ENCODE measurements at regions not wholly inside any gene's neighbourhood (a gene's known extent, or its start where the extent isn't known, plus 50 kb on each side); places are given as distances from the start of the nearest gene placed in this dataset.

DNA sequence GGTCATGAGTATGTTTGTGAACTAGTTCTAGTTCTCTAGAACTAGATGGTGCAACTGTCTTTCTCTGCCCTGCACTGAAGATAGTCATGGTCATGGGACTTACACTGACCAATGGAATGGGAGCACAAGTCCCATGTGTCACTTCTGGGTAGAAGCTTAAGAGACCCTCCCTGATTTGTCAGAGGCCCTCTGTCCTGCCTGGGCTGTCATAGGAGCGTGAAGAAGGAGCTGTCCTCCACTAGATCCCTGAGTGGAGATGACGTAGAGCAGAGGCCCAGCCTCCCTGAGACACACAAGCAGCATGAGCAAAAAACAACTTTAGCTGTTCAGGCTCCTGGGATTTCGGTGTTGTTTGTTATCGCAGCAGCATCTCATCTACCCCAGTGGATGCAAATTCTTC, 514.5 kb downstream of the PREX1 start:
- Mint-ChIP-seq H3K4me1 (no peaks in the 10 kb centered on the region), H3K27me3 (ENCODE audit: low read depth in 3 of 3) (peaks cover 2 to 15% (median 12%) of the 10 kb centered on the region in 3 donors)
- no peak for DNase-seq

DNA sequence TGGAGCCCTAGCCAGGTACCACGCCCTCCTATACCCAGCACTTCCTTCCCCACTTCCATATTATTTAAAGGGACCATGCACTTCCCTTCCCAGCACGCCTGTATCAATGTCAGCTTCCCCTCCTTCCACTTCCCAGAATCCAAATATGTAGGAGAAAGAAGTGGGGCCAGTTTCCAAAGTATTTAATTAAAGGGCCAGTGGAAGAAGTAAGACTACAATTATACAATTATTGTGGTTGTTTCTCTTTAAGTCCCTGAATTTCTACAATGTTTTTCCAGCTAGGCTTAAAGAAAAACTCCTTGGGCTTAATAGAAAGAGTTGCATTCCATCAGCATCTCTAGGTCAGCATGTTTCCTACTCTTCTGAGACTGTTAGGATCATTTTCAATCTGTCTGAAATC, 515.8 kb downstream of the PREX1 start:
- Mint-ChIP-seq H3K4me3 (no peak overlapping the region), H3K4me1 (no peaks in the 10 kb centered on the region), H3K36me3 (no peaks in the 10 kb centered on the region), H3K27me3 (ENCODE audit: low read depth in 3 of 3) (peaks cover 1 to 12% (median 12%) of the 10 kb centered on the region in 3 donors), H3K9me3 (no peaks in the 10 kb centered on the region), H3K27ac (no peak overlapping the region)
- no peak for DNase-seq

More for the DNA sequence above, 514.5 kb downstream of the PREX1 start:
- Mint-ChIP-seq H3K27ac (no peak overlapping the region), H3K36me3 (no peaks in the 10 kb centered on the region), H3K4me3 (no peak overlapping the region), H3K9me3 (no peaks in the 10 kb centered on the region)

DNA sequence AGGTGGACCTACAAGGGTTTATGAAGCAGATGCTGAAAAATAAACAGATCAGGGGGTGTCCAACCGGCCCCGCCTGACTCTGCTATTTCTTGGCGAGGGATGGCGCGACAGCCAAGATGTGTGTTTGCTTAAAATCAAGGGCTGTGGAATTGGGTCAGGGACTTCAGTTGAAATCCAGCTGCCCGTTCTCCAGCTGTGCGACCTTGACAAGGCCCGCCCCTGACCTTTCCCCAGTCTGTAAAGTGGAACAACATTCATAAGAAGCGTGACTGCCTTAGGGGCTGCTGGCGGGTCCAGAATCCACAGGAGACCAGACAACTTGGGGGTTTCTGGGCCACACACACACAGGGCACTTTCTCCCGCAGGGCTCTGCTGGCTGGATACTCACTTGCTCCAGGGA, 517.5 kb downstream of the PREX1 start:
- Mint-ChIP-seq H3K27me3 (ENCODE audit: low read depth in 3 of 3) (peaks cover 1 to 10% (median 4%) of the 10 kb centered on the region in 3 donors), H3K9me3 (no peaks in the 10 kb centered on the region), H3K4me1 (no peaks in the 10 kb centered on the region), H3K36me3 (no peaks in the 10 kb centered on the region), H3K4me3 (no peak overlapping the region), H3K27ac (no peak overlapping the region)
- no peak for DNase-seq

GRCh38 chr20:48309293-48309692, 518.5 kb downstream of the PREX1 start:
- Mint-ChIP-seq H3K9me3 (no peaks in the 10 kb centered on the region), H3K4me3 (no peak overlapping the region), H3K36me3 (no peaks in the 10 kb centered on the region), H3K27me3 (ENCODE audit: low read depth in 3 of 3) (peaks cover 1 to 6% (median 3%) of the 10 kb centered on the region in 3 donors), H3K27ac (no peak overlapping the region), H3K4me1 (no peaks in the 10 kb centered on the region)
- no peak for DNase-seq

GRCh38 chr20:48308882-48309281, 518.9 kb downstream of the PREX1 start:
- Mint-ChIP-seq H3K4me3 (no peak overlapping the region), H3K36me3 (no peaks in the 10 kb centered on the region), H3K4me1 (no peaks in the 10 kb centered on the region), H3K9me3 (no peaks in the 10 kb centered on the region), H3K27me3 (ENCODE audit: low read depth in 3 of 3) (peaks cover 1 to 6% (median 2%) of the 10 kb centered on the region in 3 donors), H3K27ac (no peak overlapping the region)
- no peak for DNase-seq

DNA sequence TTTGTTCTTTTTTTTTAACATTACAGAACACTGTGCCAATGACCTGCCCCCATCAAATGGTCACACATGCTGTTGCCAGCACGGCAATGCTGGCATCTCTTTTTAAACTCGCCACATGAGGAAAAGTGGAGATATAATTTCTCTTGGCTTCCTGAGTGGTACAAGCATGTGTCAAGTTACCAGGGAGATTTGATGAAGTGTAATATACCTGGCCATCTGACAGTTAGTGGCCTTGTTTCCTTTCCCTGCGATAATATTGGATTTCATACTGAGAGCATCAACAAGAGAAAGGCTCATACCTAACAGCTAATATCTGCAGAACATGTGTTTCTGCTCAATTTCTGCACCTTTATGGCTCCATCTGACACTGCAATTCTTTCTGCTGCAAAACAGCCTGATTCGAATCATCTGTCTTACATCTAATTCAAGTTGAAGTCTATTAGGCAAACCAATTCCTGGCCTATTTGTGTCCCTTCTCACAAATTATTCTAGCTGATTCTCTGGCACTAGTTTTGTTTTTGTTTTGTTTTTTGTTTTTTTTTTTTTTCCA, 519.5 kb downstream of the PREX1 start:
- Mint-ChIP-seq H3K27ac (no peak overlapping the region), H3K9me3 (no peaks in the 10 kb centered on the region), H3K4me1 (no peaks in the 10 kb centered on the region), H3K4me3 (no peak overlapping the region), H3K27me3 (ENCODE audit: low read depth in 3 of 3) (peaks cover 1 to 6% (median 2%) of the 10 kb centered on the region in 3 donors), H3K36me3 (no peaks in the 10 kb centered on the region)
- no peak for DNase-seq

GRCh38 chr20:48307277-48307676, 520.5 kb downstream of the PREX1 start:
- H3K4me1 Mint-ChIP-seq: no peaks in the 10 kb centered on the region
- H3K36me3 Mint-ChIP-seq: no peaks in the 10 kb centered on the region
- no peak for DNase-seq
- H3K9me3 Mint-ChIP-seq: no peaks in the 10 kb centered on the region
- H3K27ac Mint-ChIP-seq: no peak overlapping the region
- H3K27me3 Mint-ChIP-seq (ENCODE audit: low read depth in 3 of 3): peaks cover 1 to 9% (median 4%) of the 10 kb centered on the region in 3 donors
- H3K4me3 Mint-ChIP-seq: no peak overlapping the region

- no peak overlapping the region for H3K4me3 Mint-ChIP-seq
- no peaks in the 10 kb centered on the region for H3K9me3 Mint-ChIP-seq
Measured at GRCh38 chr20:48302844-48303542, 517.7 kb upstream of the SULF2 start.

GRCh38 chr20:48302149-48302548, 516.9 kb upstream of the SULF2 start:
- Mint-ChIP-seq H3K36me3 (no peaks in the 10 kb centered on the region), H3K27me3 (ENCODE audit: low read depth in 3 of 3) (peaks cover 0 to 14% (median 2%) of the 10 kb centered on the region in 3 donors), H3K9me3 (no peaks in the 10 kb centered on the region), H3K27ac (no peak overlapping the region), H3K4me3 (no peak overlapping the region), H3K4me1 (no peaks in the 10 kb centered on the region)
- DNase-seq: no peak

More at GRCh38 chr20:48302844-48303542, 517.7 kb upstream of the SULF2 start:
- DNase-seq: no peak
- Mint-ChIP-seq H3K36me3 (no peaks in the 10 kb centered on the region), H3K27ac (no peak overlapping the region), H3K4me1 (no peaks in the 10 kb centered on the region), H3K27me3 (ENCODE audit: low read depth in 3 of 3) (peaks cover 1 to 14% (median 2%) of the 10 kb centered on the region in 3 donors)

DNA sequence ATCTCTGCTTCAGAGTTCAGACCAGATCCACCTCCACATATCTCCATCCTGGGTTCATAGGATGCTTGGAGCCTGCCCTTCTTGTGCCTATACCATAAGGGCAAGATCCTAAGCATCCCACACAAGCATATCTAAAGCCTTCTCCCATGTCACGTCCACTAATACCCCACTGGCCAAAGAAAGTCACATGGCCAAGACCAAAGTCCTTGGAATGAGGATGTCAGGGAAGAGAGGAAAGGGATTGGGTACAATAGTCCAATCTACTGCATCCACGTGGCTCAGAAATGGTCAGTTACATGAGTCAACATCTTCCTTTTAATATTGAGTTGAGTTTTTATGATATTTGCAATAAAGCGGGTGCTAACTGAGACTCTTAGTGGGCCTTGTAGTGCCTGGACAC, 515.9 kb upstream of the SULF2 start:
- Mint-ChIP-seq H3K36me3 (no peaks in the 10 kb centered on the region), H3K4me3 (no peak overlapping the region), H3K27ac (no peak overlapping the region), H3K9me3 (no peaks in the 10 kb centered on the region), H3K4me1 (no peaks in the 10 kb centered on the region), H3K27me3 (ENCODE audit: low read depth in 3 of 3) (peaks cover 0 to 14% (median 2%) of the 10 kb centered on the region in 3 donors)
- DNase-seq: no peak

DNA sequence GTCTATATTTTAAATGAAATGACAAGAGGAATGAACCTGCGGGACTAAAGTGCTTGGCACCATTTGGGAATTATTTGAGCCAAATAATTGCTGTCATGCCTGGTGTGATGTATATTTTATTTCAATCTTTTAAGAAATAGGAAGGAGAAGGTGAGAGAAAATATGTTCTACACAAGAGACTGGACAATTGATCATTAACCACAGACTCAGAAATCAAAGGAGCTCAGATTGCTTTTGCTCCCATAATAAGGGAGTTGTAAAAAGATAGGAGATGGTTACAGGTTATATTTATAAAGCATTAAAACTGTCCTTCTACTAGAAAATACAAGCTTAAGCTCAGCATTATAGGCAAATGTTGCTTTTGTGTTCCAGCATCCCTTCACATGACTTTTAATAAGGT, 515.2 kb upstream of the SULF2 start:
- Mint-ChIP-seq H3K4me3 (no peak overlapping the region), H3K27me3 (ENCODE audit: low read depth in 3 of 3) (peaks cover 0 to 14% (median 2%) of the 10 kb centered on the region in 3 donors), H3K27ac (no peak overlapping the region), H3K9me3 (no peaks in the 10 kb centered on the region), H3K36me3 (no peaks in the 10 kb centered on the region), H3K4me1 (no peaks in the 10 kb centered on the region)
- DNase-seq: no peak

- Mint-ChIP-seq H3K4me1 (no peaks in the 10 kb centered on the region), H3K4me3 (no peak overlapping the region), H3K27ac (no peak overlapping the region), H3K9me3 (no peaks in the 10 kb centered on the region), H3K36me3 (no peaks in the 10 kb centered on the region), H3K27me3 (ENCODE audit: low read depth in 3 of 3) (peaks cover 0 to 14% (median 2%) of the 10 kb centered on the region in 3 donors)
- DNase-seq: no peak
Measured at GRCh38 chr20:48298851-48299484, 513.7 kb upstream of the SULF2 start.

DNA sequence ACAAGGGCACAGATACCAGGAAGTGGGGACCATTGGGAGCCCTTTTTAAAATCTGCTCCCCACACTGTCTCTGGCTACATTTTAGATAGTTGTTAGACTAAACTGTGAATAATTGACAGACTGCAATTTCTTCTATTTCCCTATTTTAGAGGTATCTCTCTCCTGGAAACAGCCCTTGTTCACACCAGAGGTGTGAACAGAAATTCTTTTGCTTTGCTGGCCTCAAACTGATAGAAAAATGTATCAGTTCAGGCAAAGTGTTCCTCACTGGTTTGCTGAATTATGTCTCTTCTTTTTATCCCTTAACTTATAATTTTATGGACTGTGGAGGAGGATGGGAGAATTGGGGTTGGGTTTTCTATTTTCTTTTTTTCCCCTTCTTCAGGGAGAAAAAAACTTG, 513.2 kb upstream of the SULF2 start:
- no peaks in the 10 kb centered on the region for H3K36me3 Mint-ChIP-seq
- no peak for DNase-seq
- H3K27me3 Mint-ChIP-seq (ENCODE audit: low read depth in 3 of 3): peaks cover 2 to 14% (median 4%) of the 10 kb centered on the region in 3 donors
- no peaks in the 10 kb centered on the region for H3K9me3 Mint-ChIP-seq
- H3K4me1 Mint-ChIP-seq: no peaks in the 10 kb centered on the region
- no peak overlapping the region for H3K4me3 Mint-ChIP-seq
- no peak overlapping the region for H3K27ac Mint-ChIP-seq

- Mint-ChIP-seq H3K4me1 (no peaks in the 10 kb centered on the region), H3K27me3 (ENCODE audit: low read depth in 3 of 3) (peaks cover 2 to 7% (median 3%) of the 10 kb centered on the region in 3 donors), H3K4me3 (no peak overlapping the region), H3K27ac (no peak overlapping the region), H3K9me3 (no peaks in the 10 kb centered on the region), H3K36me3 (no peaks in the 10 kb centered on the region)
- no peak for DNase-seq
Measured at GRCh38 chr20:48295966-48296421, 510.7 kb upstream of the SULF2 start.

Data from immature natural killer cell (primary cell).